GM19238 (cell line): ENCODE measurements at regions not wholly inside any gene's neighbourhood (a gene's known extent, or its start where the extent isn't known, plus 50 kb on each side); places are given as distances from the start of the nearest gene placed in this dataset.

Source experiments
- DNase-seq: peaks from one replicate; pipeline ENCODE4 v3.0.0; 2011; ENCODE audit warnings: low spot score; ENCODE audit not compliant: insufficient read length

DNA sequence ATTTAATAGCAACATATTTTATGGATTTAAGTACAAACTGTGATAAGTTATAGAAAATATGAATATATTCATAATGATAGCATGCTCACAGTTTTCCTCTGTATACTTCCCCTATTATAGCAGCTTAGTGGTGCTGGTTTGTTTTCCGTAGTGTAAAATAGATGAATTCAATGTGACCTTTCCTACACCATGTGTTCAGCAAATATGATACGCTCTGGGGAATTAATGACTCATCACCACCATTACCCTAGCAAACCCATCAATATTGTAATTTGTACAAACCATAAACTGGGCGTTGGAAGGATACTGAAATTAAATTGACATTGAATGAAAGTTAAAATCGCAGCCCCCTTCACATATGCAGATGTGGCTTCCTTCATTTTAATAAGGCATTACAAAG lies 58.7 kb upstream of the CDH19 start:
- no peak for DNase-seq

- no peak for DNase-seq
Measured at GRCh38 chr18:66655407-66655806, 51.5 kb upstream of the CDH19 start.
